GM12878 (cell line): ENCODE measurements at regions not wholly inside any gene's neighbourhood (a gene's known extent, or its start where the extent isn't known, plus 50 kb on each side); places are given as distances from the start of the nearest gene placed in this dataset.

Experiments
- ATAC-seq: fragments of 200-7000 bp; cut with Tn5 transposase; 3 replicates; pipeline ENCODE4 v1.9.1; 2020; ENCODE audit warnings: mild to moderate bottlenecking, moderate library complexity
- BruUV-seq: library from RNA; stranded (reverse); fragments of 400-500 nt; replicated peaks from 2 replicates; lab custom pipeline; 2021; lab: Mats Ljungman, UMichigan
- CTCF ChIA-PET: fragments of 300-600 bp; sonication (Branson Sonifier 250); formaldehyde crosslinking; extraction: SDS; loops from one replicate; lab custom pipeline; 2021; ENCODE audit warnings: inconsistent platforms; lab: Yijun Ruan, JAX
- POLR2A ChIA-PET: fragments of 350-600 bp; formaldehyde crosslinking; extraction: SDS; loops from one replicate; lab custom pipeline; 2021; ENCODE audit warnings: inconsistent platforms; lab: Charles Lee
- RAD21 ChIA-PET: fragments of 300-600 bp; sonication (Branson Sonifier 250); formaldehyde crosslinking; loops from one replicate; lab custom pipeline; 2023; ENCODE audit warnings: antibody characterized with exemption; ENCODE audit not compliant: unreplicated experiment; lab: Charles Lee
- SMC1A ChIA-PET: fragments of 300-600 bp; sonication (Branson Sonifier 250); formaldehyde crosslinking; loops from one replicate; lab custom pipeline; 2023; ENCODE audit not compliant: unreplicated experiment, uncharacterized antibody; lab: Charles Lee
- DNase-seq: peaks from one replicate; pipeline ENCODE4 v3.0.0-alpha.2; 2011; ENCODE audit warnings: low read depth, low spot score
- FAIRE-seq: peaks from 3 replicates; lab custom pipeline; 2011; peaks lifted over from hg19 to GRCh38; lab: Jason Lieb, UNC
- H2AFZ ChIP-seq: 2 replicates; pipeline ENCODE4 v1.6.0; 2011; ENCODE audit warnings: low read depth, low read length, control low read depth; ENCODE audit not compliant: control insufficient read depth
- H3K27ac ChIP-seq: 2 replicates; pipeline ENCODE4 v1.5.1; 2011; ENCODE audit warnings: control low read depth; ENCODE audit not compliant: control insufficient read depth, insufficient read depth
- H3K27me3 ChIP-seq, 2 experiments: replicated peaks in 1 of 2; 2 replicates each; pipeline versions ENCODE4 v1.6.0 to v1.6.1; 2011; ENCODE audit warnings: low read length in 1 of 2; ENCODE audit not compliant: control insufficient read depth in 2 of 2, insufficient read depth in 2 of 2
- H3K36me3 ChIP-seq, 2 experiments: 2 replicates each; pipeline ENCODE4 v1.5.1; 2011; ENCODE audit warnings: low read length in 1 of 2; ENCODE audit not compliant: control insufficient read depth in 2 of 2, insufficient read depth in 2 of 2
- H3K4me1 ChIP-seq: 2 replicates; pipeline ENCODE4 v1.6.1; 2011; ENCODE audit warnings: mild to moderate bottlenecking, low read length, moderate library complexity, mixed read lengths; ENCODE audit not compliant: control insufficient read depth, insufficient read depth
- H3K4me2 ChIP-seq: 2 replicates; pipeline ENCODE4 v1.6.0; 2011; ENCODE audit warnings: control low read depth; ENCODE audit not compliant: control insufficient read depth, insufficient read depth
- H3K4me3 ChIP-seq: fragments of 200-600 bp; sonication (generic); 2 replicates; pipeline ENCODE4 v1.5.1; 2016
- H3K79me2 ChIP-seq: 2 replicates; pipeline ENCODE4 v1.6.0; 2011; ENCODE audit warnings: low read length; ENCODE audit not compliant: control insufficient read depth, insufficient read depth
- H3K9ac ChIP-seq: 2 replicates; pipeline ENCODE4 v1.8.0; 2011; ENCODE audit warnings: low read length, control low read depth, mixed read lengths; ENCODE audit not compliant: control insufficient read depth, insufficient read depth
- H3K9me3 ChIP-seq: replicated peaks from 3 replicates; pipeline ENCODE4 v1.5.1; 2011; ENCODE audit warnings: mild to moderate bottlenecking, low read length; ENCODE audit not compliant: control insufficient read depth, insufficient read depth
- H4K20me1 ChIP-seq: 2 replicates; pipeline ENCODE4 v1.6.0; 2011; ENCODE audit not compliant: control insufficient read depth, insufficient read depth
- BRCA1 ChIP-seq: IDR thresholded peaks from 2 replicates; pipeline ENCODE4 v1.6.1; 2011; ENCODE audit warnings: low read depth, low read length, improper control_type of control experiment
- EED ChIP-seq: sonication (generic); IDR thresholded peaks from 2 replicates; pipeline ENCODE4 v1.6.1; 2016; ENCODE audit warnings: antibody characterized with exemption, low read depth
- HDAC6 ChIP-seq: fragments of 200-600 bp; sonication (generic); IDR thresholded peaks from one replicate; pipeline ENCODE4 v1.8.0; 2017; ENCODE audit warnings: antibody characterized with exemption; ENCODE audit not compliant: unreplicated experiment
- JUND ChIP-seq: IDR thresholded peaks from 2 replicates; pipeline ENCODE4 v1.6.1; 2012; ENCODE audit warnings: low read depth, mild to moderate bottlenecking, low read length, improper control_type of control experiment, moderate library complexity
- MXI1 ChIP-seq: fragments of 150-350 bp; IDR thresholded peaks from 2 replicates; pipeline ENCODE4 v1.6.1; 2011; ENCODE audit warnings: low read depth, mild to moderate bottlenecking, inconsistent platforms, low read length, improper control_type of control experiment
- NR2F1 ChIP-seq: fragments of 450-650 bp; conservative IDR thresholded peaks from 2 replicates; pipeline ENCODE4 v1.6.1; 2017; ENCODE audit warnings: mild to moderate bottlenecking
- POLR2AphosphoS5 ChIP-seq: IDR thresholded peaks from 2 replicates; pipeline ENCODE4 v1.6.1; 2011; ENCODE audit warnings: mild to moderate bottlenecking, low read length, inconsistent platforms
- RBBP5 ChIP-seq: fragments of 200-600 bp; sonication (generic); conservative IDR thresholded peaks from 2 replicates; pipeline ENCODE4 v1.6.1; 2016
- RUNX3 ChIP-seq: IDR thresholded peaks from 2 replicates; pipeline ENCODE4 v1.6.1; 2012; ENCODE audit warnings: low read length, inconsistent platforms
- SMARCA5 ChIP-seq: fragments of 450-650 bp; IDR thresholded peaks from 2 replicates; pipeline ENCODE4 v1.6.1; 2017; ENCODE audit warnings: mild to moderate bottlenecking
- ZNF24 ChIP-seq: fragments of 450-650 bp; IDR thresholded peaks from 2 replicates; pipeline ENCODE4 v1.6.1; 2017; ENCODE audit warnings: antibody characterized with exemption, mild to moderate bottlenecking
- ZSCAN29 ChIP-seq: fragments of 450-650 bp; IDR thresholded peaks from 2 replicates; pipeline ENCODE4 v1.6.1; 2017; ENCODE audit warnings: mild to moderate bottlenecking, moderate library complexity
- WGBS: methylation state at CpG from one replicate; pipeline ENCODE4 v1.1.6; 2016; ENCODE audit warnings: low lambda C conversion rate; ENCODE audit not compliant: insufficient replicate concordance, insufficient coverage; ENCODE audit errors: missing lambda C conversion rate; 5-methylcytosine and 5-hydroxymethylcytosine counted together
- in situ Hi-C: fragments of 300-500 bp; cut with MboI; formaldehyde crosslinking; loops from 9 replicates; pipeline ENCODE4 v1.14.3; 2018; ENCODE audit warnings: mixed read lengths
- intact Hi-C: fragments of 100-400 bp; cut with micrococcal nuclease; formaldehyde crosslinking; loops from one replicate; pipeline ENCODE4 v1.14.2; 2022; ENCODE audit not compliant: unreplicated experiment
- TF ChIP-seq, protein P1 (sequence below): fragments of 450-650 bp; IDR thresholded peaks from 2 replicates; pipeline ENCODE4 v1.6.1; 2017; ENCODE audit warnings: mild to moderate bottlenecking, low read depth, inconsistent platforms; ENCODE audit not compliant: poor library complexity, severe bottlenecking
- TF ChIP-seq, protein P2 (sequence below): IDR thresholded peaks from 2 replicates; pipeline ENCODE4 v1.6.1; 2012; ENCODE audit warnings: improper control_type of control experiment, low read depth, low read length; ENCODE audit not compliant: insufficient replicate concordance
- TF ChIP-seq, protein P3 (sequence below): IDR thresholded peaks from 2 replicates; pipeline ENCODE4 v1.6.1; 2011; ENCODE audit warnings: borderline replicate concordance, low read depth, mild to moderate bottlenecking, moderate library complexity, low read length; ENCODE audit not compliant: insufficient read depth, poor library complexity, severe bottlenecking
- TF ChIP-seq, protein P4 (sequence below): fragments of 450-650 bp; IDR thresholded peaks from 2 replicates; pipeline ENCODE4 v1.6.1; 2017; ENCODE audit warnings: borderline replicate concordance

DNA sequence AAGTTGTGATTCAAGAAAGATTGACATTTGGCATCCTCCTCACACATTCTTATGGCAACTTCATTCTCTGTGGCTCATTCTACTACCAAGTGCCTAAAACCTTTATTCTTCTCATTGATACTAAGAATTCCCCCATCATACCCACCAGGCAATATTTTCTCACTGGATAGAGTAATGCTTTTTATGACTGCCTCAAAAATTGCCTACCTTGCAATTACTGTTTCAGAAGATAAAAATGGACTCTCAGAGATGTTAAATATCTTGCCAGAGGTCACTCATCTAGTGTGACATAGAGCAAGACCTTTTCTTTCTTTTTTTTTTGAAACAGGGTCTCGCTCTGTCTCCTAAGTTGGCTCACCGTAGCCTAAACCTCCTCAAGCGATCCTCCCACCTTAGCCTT is 192.8 kb upstream of the KYNU start:
- ChIA-PET RAD21 (interaction anchor here (1.9 kb wide), 1 partner anchor 290 kb away, joined by 5 read pairs; no protein-coding TSS in a partner anchor), SMC1A (interaction anchor here (0.6 kb wide), 1 partner anchor 15 kb away, joined by 3 read pairs; no protein-coding TSS in a partner anchor), CTCF (interaction anchor here (1.5 to 4.1 kb wide), 2 partner anchors 193 to 296 kb away, joined by 4 to 41 read pairs; partner anchors contain the start of gene KYNU), POLR2A (no interaction called here)
- ATAC-seq: no peak
- 73% methylated on average over 3 of the region's 3 CpGs for WGBS
- no TSS peak for BruUV-seq
- Histone ChIP-seq H3K36me3 (no peaks in the 10 kb centered on the region), H4K20me1 (no peaks in the 10 kb centered on the region), H3K9me3 (no peaks in the 10 kb centered on the region), H2AFZ (no peak overlapping the region), H3K27me3 (peaks cover 0 to 4% of the 10 kb centered on the region in 2 experiments; a peak in 1 of 4 replicates), H3K79me2 (no peaks in the 10 kb centered on the region), H3K4me2 (no peak overlapping the region), H3K4me3 (no peak overlapping the region), H3K9ac (no peak overlapping the region), H3K4me1 (no peaks in the 10 kb centered on the region), H3K27ac (no peak overlapping the region)
- no peak for DNase-seq
- intact Hi-C loops (no loop called here), in situ Hi-C loops (loop anchor here (5.0 kb wide), 1 partner anchor 308 kb away; no protein-coding TSS in a partner anchor)
- no peak for FAIRE-seq
- TF ChIP-seq, protein P1, sequence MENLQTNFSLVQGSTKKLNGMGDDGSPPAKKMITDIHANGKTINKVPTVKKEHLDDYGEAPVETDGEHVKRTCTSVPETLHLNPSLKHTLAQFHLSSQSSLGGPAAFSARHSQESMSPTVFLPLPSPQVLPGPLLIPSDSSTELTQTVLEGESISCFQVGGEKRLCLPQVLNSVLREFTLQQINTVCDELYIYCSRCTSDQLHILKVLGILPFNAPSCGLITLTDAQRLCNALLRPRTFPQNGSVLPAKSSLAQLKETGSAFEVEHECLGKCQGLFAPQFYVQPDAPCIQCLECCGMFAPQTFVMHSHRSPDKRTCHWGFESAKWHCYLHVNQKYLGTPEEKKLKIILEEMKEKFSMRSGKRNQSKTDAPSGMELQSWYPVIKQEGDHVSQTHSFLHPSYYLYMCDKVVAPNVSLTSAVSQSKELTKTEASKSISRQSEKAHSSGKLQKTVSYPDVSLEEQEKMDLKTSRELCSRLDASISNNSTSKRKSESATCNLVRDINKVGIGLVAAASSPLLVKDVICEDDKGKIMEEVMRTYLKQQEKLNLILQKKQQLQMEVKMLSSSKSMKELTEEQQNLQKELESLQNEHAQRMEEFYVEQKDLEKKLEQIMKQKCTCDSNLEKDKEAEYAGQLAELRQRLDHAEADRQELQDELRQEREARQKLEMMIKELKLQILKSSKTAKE: no peak
- no peak for TF ChIP-seq RUNX3
- TF ChIP-seq, protein P2, sequence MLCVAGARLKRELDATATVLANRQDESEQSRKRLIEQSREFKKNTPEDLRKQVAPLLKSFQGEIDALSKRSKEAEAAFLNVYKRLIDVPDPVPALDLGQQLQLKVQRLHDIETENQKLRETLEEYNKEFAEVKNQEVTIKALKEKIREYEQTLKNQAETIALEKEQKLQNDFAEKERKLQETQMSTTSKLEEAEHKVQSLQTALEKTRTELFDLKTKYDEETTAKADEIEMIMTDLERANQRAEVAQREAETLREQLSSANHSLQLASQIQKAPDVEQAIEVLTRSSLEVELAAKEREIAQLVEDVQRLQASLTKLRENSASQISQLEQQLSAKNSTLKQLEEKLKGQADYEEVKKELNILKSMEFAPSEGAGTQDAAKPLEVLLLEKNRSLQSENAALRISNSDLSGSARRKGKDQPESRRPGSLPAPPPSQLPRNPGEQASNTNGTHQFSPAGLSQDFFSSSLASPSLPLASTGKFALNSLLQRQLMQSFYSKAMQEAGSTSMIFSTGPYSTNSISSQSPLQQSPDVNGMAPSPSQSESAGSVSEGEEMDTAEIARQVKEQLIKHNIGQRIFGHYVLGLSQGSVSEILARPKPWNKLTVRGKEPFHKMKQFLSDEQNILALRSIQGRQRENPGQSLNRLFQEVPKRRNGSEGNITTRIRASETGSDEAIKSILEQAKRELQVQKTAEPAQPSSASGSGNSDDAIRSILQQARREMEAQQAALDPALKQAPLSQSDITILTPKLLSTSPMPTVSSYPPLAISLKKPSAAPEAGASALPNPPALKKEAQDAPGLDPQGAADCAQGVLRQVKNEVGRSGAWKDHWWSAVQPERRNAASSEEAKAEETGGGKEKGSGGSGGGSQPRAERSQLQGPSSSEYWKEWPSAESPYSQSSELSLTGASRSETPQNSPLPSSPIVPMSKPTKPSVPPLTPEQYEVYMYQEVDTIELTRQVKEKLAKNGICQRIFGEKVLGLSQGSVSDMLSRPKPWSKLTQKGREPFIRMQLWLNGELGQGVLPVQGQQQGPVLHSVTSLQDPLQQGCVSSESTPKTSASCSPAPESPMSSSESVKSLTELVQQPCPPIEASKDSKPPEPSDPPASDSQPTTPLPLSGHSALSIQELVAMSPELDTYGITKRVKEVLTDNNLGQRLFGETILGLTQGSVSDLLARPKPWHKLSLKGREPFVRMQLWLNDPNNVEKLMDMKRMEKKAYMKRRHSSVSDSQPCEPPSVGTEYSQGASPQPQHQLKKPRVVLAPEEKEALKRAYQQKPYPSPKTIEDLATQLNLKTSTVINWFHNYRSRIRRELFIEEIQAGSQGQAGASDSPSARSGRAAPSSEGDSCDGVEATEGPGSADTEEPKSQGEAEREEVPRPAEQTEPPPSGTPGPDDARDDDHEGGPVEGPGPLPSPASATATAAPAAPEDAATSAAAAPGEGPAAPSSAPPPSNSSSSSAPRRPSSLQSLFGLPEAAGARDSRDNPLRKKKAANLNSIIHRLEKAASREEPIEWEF: no peak
- no peak for TF ChIP-seq SMARCA5
- TF ChIP-seq, protein P3, sequence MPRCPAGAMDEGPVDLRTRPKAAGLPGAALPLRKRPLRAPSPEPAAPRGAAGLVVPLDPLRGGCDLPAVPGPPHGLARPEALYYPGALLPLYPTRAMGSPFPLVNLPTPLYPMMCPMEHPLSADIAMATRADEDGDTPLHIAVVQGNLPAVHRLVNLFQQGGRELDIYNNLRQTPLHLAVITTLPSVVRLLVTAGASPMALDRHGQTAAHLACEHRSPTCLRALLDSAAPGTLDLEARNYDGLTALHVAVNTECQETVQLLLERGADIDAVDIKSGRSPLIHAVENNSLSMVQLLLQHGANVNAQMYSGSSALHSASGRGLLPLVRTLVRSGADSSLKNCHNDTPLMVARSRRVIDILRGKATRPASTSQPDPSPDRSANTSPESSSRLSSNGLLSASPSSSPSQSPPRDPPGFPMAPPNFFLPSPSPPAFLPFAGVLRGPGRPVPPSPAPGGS: no peak
- no peak for TF ChIP-seq MXI1
- no peak for TF ChIP-seq NR2F1
- TF ChIP-seq ZNF24: no peak
- no peak for TF ChIP-seq JUND
- TF ChIP-seq, protein P4, sequence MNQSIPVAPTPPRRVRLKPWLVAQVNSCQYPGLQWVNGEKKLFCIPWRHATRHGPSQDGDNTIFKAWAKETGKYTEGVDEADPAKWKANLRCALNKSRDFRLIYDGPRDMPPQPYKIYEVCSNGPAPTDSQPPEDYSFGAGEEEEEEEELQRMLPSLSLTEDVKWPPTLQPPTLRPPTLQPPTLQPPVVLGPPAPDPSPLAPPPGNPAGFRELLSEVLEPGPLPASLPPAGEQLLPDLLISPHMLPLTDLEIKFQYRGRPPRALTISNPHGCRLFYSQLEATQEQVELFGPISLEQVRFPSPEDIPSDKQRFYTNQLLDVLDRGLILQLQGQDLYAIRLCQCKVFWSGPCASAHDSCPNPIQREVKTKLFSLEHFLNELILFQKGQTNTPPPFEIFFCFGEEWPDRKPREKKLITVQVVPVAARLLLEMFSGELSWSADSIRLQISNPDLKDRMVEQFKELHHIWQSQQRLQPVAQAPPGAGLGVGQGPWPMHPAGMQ: no peak
- no peak for TF ChIP-seq ZSCAN29
- no peak for TF ChIP-seq POLR2AphosphoS5
- no peak for TF ChIP-seq EED
- TF ChIP-seq HDAC6: no peak
- TF ChIP-seq RBBP5: no peak
- TF ChIP-seq BRCA1: no peak
